SK-N-SH (cell line): ENCODE measurements at regions not wholly inside any gene's neighbourhood (a gene's known extent, or its start where the extent isn't known, plus 50 kb on each side); places are given as distances from the start of the nearest gene placed in this dataset.

Source experiments
- CHD2 ChIP-seq: fragments of 150-350 bp; IDR thresholded peaks from 2 replicates; pipeline ENCODE4 v1.6.1; 2018; ENCODE audit warnings: low read length; ENCODE audit not compliant: partially characterized antibody
- FOXJ3 ChIP-seq: sonication (generic); formaldehyde crosslinking; IDR thresholded peaks from 2 replicates; pipeline ENCODE4 v1.5.1; 2020; ENCODE audit warnings: mild to moderate bottlenecking, missing genetic modification reagents
- GATA2 ChIP-seq: sonication (generic); formaldehyde crosslinking; IDR thresholded peaks from 2 replicates; pipeline ENCODE4 v1.5.0; 2020; ENCODE audit warnings: mild to moderate bottlenecking, missing genetic modification reagents
- NFIC ChIP-seq: IDR thresholded peaks from 2 replicates; pipeline ENCODE4 v1.4.0; 2012; ENCODE audit warnings: borderline replicate concordance
- POLR2AphosphoS5 ChIP-seq: IDR thresholded peaks from 2 replicates; pipeline ENCODE4 v1.6.1; 2012; ENCODE audit warnings: low read depth, low read length
- RFX5 ChIP-seq: IDR thresholded peaks from 2 replicates; pipeline ENCODE4 v1.6.1; 2012; ENCODE audit warnings: mild to moderate bottlenecking, improper control_type of control experiment, low read length
- SMC3 ChIP-seq: IDR thresholded peaks from 2 replicates; pipeline ENCODE4 v1.6.1; 2012; ENCODE audit warnings: low read depth, low read length, improper control_type of control experiment
- TEAD4 ChIP-seq: IDR thresholded peaks from 2 replicates; pipeline ENCODE4 v1.4.0; 2012; ENCODE audit warnings: mild to moderate bottlenecking, borderline replicate concordance; ENCODE audit not compliant: insufficient read depth
- YY1 ChIP-seq: IDR thresholded peaks from 2 replicates; pipeline ENCODE4 v1.4.0; 2012; ENCODE audit warnings: low read depth, mild to moderate bottlenecking
- TF ChIP-seq, protein P1 (sequence below): IDR thresholded peaks from 2 replicates; pipeline ENCODE4 v1.4.0; 2012; ENCODE audit warnings: low read depth, borderline replicate concordance
- TF ChIP-seq, protein P2 (sequence below): fragments of 200-600 bp; sonication (generic); IDR thresholded peaks from 2 replicates; pipeline ENCODE4 v1.6.1; 2017; ENCODE audit warnings: antibody characterized with exemption, mild to moderate bottlenecking, moderate library complexity
- TF ChIP-seq, protein P3 (sequence below): IDR thresholded peaks from 2 replicates; pipeline ENCODE4 v1.4.0; 2012; ENCODE audit warnings: low read depth, borderline replicate concordance
- TF ChIP-seq, protein P4 (sequence below): IDR thresholded peaks from 2 replicates; pipeline ENCODE4; 2012
- TF ChIP-seq, protein P5 (sequence below): IDR thresholded peaks from 2 replicates; pipeline ENCODE4 v1.6.1; 2012; ENCODE audit warnings: mild to moderate bottlenecking, low read depth, low read length, moderate library complexity

DNA sequence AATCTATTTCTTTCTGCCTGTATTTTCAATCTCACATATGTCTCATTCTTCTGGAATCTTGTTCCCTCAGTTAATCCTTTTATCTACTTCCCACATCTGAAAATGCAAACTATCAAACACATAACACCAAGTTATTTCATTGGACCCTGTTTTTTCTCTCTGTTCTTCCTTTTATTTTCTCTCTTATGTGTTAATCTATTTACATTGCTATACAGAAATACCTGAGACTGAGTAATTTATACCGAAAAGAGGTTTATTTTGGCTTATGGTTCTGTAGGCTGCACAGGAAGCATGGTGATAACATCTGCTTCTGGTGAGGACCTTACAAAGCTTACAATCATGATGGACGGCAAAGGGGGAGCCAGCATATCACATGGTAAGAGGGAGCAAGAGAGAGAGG lies 247.6 kb downstream of the TGFB2 start:
- TF ChIP-seq, protein P1, sequence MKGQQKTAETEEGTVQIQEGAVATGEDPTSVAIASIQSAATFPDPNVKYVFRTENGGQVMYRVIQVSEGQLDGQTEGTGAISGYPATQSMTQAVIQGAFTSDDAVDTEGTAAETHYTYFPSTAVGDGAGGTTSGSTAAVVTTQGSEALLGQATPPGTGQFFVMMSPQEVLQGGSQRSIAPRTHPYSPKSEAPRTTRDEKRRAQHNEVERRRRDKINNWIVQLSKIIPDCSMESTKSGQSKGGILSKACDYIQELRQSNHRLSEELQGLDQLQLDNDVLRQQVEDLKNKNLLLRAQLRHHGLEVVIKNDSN, result 0 out of 2 replicates have a peak, but pooled peaks have one; percentile 19
- TF ChIP-seq, protein P2, sequence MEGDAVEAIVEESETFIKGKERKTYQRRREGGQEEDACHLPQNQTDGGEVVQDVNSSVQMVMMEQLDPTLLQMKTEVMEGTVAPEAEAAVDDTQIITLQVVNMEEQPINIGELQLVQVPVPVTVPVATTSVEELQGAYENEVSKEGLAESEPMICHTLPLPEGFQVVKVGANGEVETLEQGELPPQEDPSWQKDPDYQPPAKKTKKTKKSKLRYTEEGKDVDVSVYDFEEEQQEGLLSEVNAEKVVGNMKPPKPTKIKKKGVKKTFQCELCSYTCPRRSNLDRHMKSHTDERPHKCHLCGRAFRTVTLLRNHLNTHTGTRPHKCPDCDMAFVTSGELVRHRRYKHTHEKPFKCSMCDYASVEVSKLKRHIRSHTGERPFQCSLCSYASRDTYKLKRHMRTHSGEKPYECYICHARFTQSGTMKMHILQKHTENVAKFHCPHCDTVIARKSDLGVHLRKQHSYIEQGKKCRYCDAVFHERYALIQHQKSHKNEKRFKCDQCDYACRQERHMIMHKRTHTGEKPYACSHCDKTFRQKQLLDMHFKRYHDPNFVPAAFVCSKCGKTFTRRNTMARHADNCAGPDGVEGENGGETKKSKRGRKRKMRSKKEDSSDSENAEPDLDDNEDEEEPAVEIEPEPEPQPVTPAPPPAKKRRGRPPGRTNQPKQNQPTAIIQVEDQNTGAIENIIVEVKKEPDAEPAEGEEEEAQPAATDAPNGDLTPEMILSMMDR, result no peak
- no peak for TF ChIP-seq SMC3
- no peak for TF ChIP-seq YY1
- peak; percentile 50; the same call in 1 of the 2 replicates for TF ChIP-seq TEAD4
- no peak for TF ChIP-seq POLR2AphosphoS5
- no peak for TF ChIP-seq RFX5
- TF ChIP-seq, protein P3, sequence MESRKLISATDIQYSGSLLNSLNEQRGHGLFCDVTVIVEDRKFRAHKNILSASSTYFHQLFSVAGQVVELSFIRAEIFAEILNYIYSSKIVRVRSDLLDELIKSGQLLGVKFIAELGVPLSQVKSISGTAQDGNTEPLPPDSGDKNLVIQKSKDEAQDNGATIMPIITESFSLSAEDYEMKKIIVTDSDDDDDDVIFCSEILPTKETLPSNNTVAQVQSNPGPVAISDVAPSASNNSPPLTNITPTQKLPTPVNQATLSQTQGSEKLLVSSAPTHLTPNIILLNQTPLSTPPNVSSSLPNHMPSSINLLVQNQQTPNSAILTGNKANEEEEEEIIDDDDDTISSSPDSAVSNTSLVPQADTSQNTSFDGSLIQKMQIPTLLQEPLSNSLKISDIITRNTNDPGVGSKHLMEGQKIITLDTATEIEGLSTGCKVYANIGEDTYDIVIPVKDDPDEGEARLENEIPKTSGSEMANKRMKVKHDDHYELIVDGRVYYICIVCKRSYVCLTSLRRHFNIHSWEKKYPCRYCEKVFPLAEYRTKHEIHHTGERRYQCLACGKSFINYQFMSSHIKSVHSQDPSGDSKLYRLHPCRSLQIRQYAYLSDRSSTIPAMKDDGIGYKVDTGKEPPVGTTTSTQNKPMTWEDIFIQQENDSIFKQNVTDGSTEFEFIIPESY, result no peak
- TF ChIP-seq NFIC, result peak; percentile 65; the same call in 1 of the 2 replicates
- no peak for TF ChIP-seq CHD2
- TF ChIP-seq, protein P4, sequence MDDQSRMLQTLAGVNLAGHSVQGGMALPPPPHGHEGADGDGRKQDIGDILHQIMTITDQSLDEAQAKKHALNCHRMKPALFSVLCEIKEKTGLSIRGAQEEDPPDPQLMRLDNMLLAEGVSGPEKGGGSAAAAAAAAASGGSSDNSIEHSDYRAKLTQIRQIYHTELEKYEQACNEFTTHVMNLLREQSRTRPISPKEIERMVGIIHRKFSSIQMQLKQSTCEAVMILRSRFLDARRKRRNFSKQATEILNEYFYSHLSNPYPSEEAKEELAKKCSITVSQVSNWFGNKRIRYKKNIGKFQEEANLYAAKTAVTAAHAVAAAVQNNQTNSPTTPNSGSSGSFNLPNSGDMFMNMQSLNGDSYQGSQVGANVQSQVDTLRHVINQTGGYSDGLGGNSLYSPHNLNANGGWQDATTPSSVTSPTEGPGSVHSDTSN, result peak; percentile 13
- TF ChIP-seq FOXJ3, result no peak
- TF ChIP-seq GATA2 (CRISPR knock-in tag), result no peak
- TF ChIP-seq, protein P5, sequence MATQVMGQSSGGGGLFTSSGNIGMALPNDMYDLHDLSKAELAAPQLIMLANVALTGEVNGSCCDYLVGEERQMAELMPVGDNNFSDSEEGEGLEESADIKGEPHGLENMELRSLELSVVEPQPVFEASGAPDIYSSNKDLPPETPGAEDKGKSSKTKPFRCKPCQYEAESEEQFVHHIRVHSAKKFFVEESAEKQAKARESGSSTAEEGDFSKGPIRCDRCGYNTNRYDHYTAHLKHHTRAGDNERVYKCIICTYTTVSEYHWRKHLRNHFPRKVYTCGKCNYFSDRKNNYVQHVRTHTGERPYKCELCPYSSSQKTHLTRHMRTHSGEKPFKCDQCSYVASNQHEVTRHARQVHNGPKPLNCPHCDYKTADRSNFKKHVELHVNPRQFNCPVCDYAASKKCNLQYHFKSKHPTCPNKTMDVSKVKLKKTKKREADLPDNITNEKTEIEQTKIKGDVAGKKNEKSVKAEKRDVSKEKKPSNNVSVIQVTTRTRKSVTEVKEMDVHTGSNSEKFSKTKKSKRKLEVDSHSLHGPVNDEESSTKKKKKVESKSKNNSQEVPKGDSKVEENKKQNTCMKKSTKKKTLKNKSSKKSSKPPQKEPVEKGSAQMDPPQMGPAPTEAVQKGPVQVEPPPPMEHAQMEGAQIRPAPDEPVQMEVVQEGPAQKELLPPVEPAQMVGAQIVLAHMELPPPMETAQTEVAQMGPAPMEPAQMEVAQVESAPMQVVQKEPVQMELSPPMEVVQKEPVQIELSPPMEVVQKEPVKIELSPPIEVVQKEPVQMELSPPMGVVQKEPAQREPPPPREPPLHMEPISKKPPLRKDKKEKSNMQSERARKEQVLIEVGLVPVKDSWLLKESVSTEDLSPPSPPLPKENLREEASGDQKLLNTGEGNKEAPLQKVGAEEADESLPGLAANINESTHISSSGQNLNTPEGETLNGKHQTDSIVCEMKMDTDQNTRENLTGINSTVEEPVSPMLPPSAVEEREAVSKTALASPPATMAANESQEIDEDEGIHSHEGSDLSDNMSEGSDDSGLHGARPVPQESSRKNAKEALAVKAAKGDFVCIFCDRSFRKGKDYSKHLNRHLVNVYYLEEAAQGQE, result no peak
